NCI-H526 (cell line): ENCODE measurements at regions not wholly inside any gene's neighbourhood (a gene's known extent, or its start where the extent isn't known, plus 50 kb on each side); places are given as distances from the start of the nearest gene placed in this dataset.

Experiments
- DNase-seq, 2 experiments: peaks; one replicate each; lab custom pipeline; 2025; lab: John Stamatoyannopoulos, UW

GRCh38 chr12:98437806-98438595 lies 77.4 kb upstream of the TMPO start:
- no peak for DNase-seq

GRCh38 chr12:98438656-98439230 lies 76.6 kb upstream of the TMPO start:
- no peak for DNase-seq

- DNase-seq = no peak
Measured at GRCh38 chr12:98439471-98439951, 75.9 kb upstream of the TMPO start.

- no peak for DNase-seq
Measured at GRCh38 chr12:98439981-98440581, 75.3 kb upstream of the TMPO start.

GRCh38 chr12:98446060-98446459 lies 69.3 kb upstream of the TMPO start:
- DNase-seq = no peak

GRCh38 chr12:98446682-98447081 lies 68.7 kb upstream of the TMPO start:
- DNase-seq = no peak

- DNase-seq = no peak
Measured at GRCh38 chr12:98449584-98449983, 65.8 kb upstream of the TMPO start.

- no peak for DNase-seq
Measured at GRCh38 chr12:98453070-98453469, 62.3 kb upstream of the TMPO start.

- DNase-seq = no peak
Measured at GRCh38 chr12:98453492-98453891, 61.9 kb upstream of the TMPO start.

GRCh38 chr12:98456041-98456440 lies 59.3 kb upstream of the TMPO start:
- no peak for DNase-seq

GRCh38 chr12:98456576-98457573 lies 58.5 kb upstream of the TMPO start:
- DNase-seq = peak in 1 of 2 experiments; percentile 72

GRCh38 chr12:98464190-98464589 lies 51.2 kb upstream of the TMPO start:
- DNase-seq = no peak

- DNase-seq = no peak
Measured at GRCh38 chr12:98465505-98465904, 49.9 kb upstream of the TMPO start.
